Panc1 (cell line): ENCODE measurements at regions not wholly inside any gene's neighbourhood (a gene's known extent, or its start where the extent isn't known, plus 50 kb on each side); places are given as distances from the start of the nearest gene placed in this dataset.
"Not testable (repeated sequence)": the region's sequence is repeated elsewhere in the genome, so short reads cannot be mapped to it uniquely, and the experiment has no call there.

Experiments used
- ATAC-seq: fragments of 200-7000 bp; cut with Tn5 transposase; 2 replicates; pipeline ENCODE4 v1.9.1; 2020; ENCODE audit warnings: mild to moderate bottlenecking, moderate library complexity
- BruUV-seq: library from RNA; stranded (reverse); fragments of 400-500 nt; replicated peaks from 2 replicates; lab custom pipeline; 2021; lab: Mats Ljungman, UMichigan
- CTCF ChIA-PET: fragments of 300-600 bp; sonication (Branson Sonifier 250); formaldehyde crosslinking; loops from one replicate; lab custom pipeline; 2022; ENCODE audit warnings: antibody characterized with exemption; lab: Charles Lee
- POLR2A ChIA-PET: fragments of 300-600 bp; sonication (Branson Sonifier 250); formaldehyde crosslinking; loops from one replicate; lab custom pipeline; 2022; ENCODE audit warnings: antibody characterized with exemption; lab: Charles Lee
- DNase-seq: peaks from one replicate; pipeline ENCODE4 v3.0.0-alpha.2; 2010; ENCODE audit warnings: low read depth, low spot score
- H3K27ac ChIP-seq: 2 replicates; pipeline ENCODE4 v1.5.1; 2011; ENCODE audit warnings: mild to moderate bottlenecking, low read length, inconsistent platforms
- H3K27me3 ChIP-seq: fragments of 200-500 bp; sonication (Bioruptor generic); 2 replicates; pipeline ENCODE4 v1.6.0; 2014; ENCODE audit warnings: low read length, inconsistent platforms; ENCODE audit not compliant: control insufficient read depth, insufficient read depth
- H3K36me3 ChIP-seq: fragments of 200-500 bp; sonication (Bioruptor generic); 2 replicates; pipeline ENCODE4 v1.5.1; 2014; ENCODE audit warnings: inconsistent platforms, mild to moderate bottlenecking, low read length, moderate library complexity; ENCODE audit not compliant: control insufficient read depth, insufficient read depth
- H3K4me1 ChIP-seq: 2 replicates; pipeline ENCODE4 v1.5.1; 2011; ENCODE audit warnings: inconsistent platforms, mild to moderate bottlenecking, low read length, moderate library complexity; ENCODE audit not compliant: control insufficient read depth, insufficient read depth
- H3K4me3 ChIP-seq, 2 experiments: 2 replicates each; pipeline ENCODE4 v1.5.1; 2011 to 2012; ENCODE audit warnings: low read depth in 2 of 2, low read length in 2 of 2, mild to moderate bottlenecking in 2 of 2, inconsistent platforms in 1 of 2, moderate library complexity in 1 of 2
- H3K9me3 ChIP-seq: fragments of 200-500 bp; sonication (Bioruptor generic); 2 replicates; pipeline ENCODE4 v1.5.1; 2014; ENCODE audit warnings: low read depth, mild to moderate bottlenecking, inconsistent platforms, low read length, moderate library complexity; ENCODE audit not compliant: control insufficient read depth, insufficient read depth
- POLR2AphosphoS5 ChIP-seq: IDR thresholded peaks from 2 replicates; pipeline ENCODE4 v1.6.1; 2012; ENCODE audit warnings: mild to moderate bottlenecking, low read depth, low read length, moderate library complexity
- SIN3A ChIP-seq: IDR thresholded peaks from 2 replicates; pipeline ENCODE4 v1.6.1; 2012; ENCODE audit warnings: low read depth, mild to moderate bottlenecking, low read length, moderate library complexity, borderline replicate concordance; ENCODE audit not compliant: insufficient read depth
- TCF7L2 ChIP-seq: IDR thresholded peaks from 2 replicates; pipeline ENCODE4 v1.6.1; 2011; ENCODE audit warnings: mild to moderate bottlenecking, low read depth, low read length, inconsistent platforms
- in situ Hi-C: cut with HindIII; loops from 2 replicates; pipeline ENCODE4 v1.10.0; 2016; ENCODE audit warnings: low sequenced_read_pairs, low pct_unique_long_range_greater_than_20kb
- intact Hi-C: fragments of 100-400 bp; cut with micrococcal nuclease; formaldehyde crosslinking; loops from one replicate; pipeline ENCODE4 v1.10.0; 2022; ENCODE audit not compliant: unreplicated experiment
- TF ChIP-seq, protein P1 (sequence below), 2 experiments: IDR thresholded peaks; 2 replicates each; pipeline ENCODE4 v1.6.1; 2011 to 2012; ENCODE audit warnings: low read depth in 2 of 2, control low read depth in 1 of 2, low read length in 1 of 2, mild to moderate bottlenecking in 1 of 2, moderate library complexity in 1 of 2; ENCODE audit not compliant: insufficient read depth in 1 of 2
- TF ChIP-seq, protein P2 (sequence below): fragments of 450-650 bp; IDR thresholded peaks from 2 replicates; pipeline ENCODE4 v1.5.1; 2017; ENCODE audit warnings: mild to moderate bottlenecking

DNA sequence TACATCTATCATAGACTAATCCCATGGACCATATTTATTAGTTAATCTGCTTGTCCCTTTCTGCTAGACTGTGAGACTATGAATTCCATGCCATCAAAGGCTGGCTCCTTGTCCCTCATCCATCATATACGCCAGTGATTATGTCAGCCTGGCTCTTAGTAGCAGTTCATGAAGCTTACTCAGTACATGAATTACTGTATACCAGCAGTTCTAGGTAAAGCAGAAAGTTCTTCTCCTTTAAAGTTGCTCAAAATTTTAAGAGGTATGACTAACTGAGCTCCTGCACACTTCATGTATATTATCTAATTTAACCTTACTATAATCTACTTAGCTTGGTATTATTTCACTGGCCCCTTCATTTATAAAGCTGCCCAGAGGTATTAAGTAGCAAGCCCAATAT is 190.9 kb upstream of the TBL1XR1 start:
- CTCF ChIA-PET, result no interaction called here
- BruUV-seq, result no TSS peak

DNA sequence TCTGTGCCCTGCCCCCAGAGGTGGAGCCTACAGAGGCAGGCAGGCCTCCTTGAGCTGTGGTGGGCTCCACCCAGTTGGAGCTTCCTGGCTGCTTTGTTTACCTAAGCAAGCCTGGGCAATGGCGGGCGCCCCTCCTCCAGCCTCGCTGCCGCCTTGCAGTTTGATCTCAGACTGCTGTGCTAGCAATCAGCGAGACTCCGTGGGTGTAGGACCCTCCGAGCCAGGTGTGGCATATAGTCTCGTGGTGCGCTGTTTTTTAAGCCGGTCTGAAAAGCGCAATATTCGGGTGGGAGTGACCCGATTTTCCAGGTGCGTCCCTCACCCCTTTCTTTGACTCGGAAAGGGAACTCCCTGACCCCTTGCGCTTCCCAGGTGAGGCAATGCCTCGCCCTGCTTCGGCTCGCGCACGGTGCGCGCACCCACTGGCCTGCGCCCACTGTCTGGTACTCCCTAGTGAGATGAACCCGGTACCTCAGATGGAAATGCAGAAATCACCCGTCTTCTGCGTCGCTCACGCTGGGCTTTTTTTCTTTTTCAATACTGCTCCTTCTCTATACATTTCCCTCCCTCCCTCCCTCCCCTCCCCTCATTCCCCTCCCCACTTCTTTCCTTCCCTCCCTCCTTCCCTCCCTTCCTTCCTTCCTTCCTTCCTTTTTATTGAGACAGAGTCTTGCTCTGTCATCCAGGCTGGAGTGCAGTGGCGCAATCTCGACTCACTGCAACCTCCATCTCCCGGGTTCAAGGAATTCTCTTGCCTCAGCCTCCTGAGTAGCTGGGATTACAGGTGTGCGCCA is 197.1 kb upstream of the TBL1XR1 start:
- H3K27ac ChIP-seq, H3K4me1 ChIP-seq, H3K9me3 ChIP-seq, H3K4me3 ChIP-seq, DNase-seq, BruUV-seq, in situ Hi-C loops, H3K27me3 ChIP-seq, POLR2A ChIA-PET, CTCF ChIA-PET, H3K36me3 ChIP-seq, intact Hi-C loops: not testable (repeated sequence)
- 0 out of 2 replicates have a peak, but pooled peaks have one; percentile 30 for ATAC-seq

More for the DNA sequence above, 190.9 kb upstream of the TBL1XR1 start:
- H3K9me3 ChIP-seq, result no peaks in the 10 kb centered on the region; the same call in 1 of the 2 replicates
- H3K27me3 ChIP-seq, result no peaks in the 10 kb centered on the region
- no peak for DNase-seq
- H3K4me1 ChIP-seq, result no peaks in the 10 kb centered on the region
- intact Hi-C loops, result no loop called here
- H3K4me3 ChIP-seq, result no peak overlapping the region
- POLR2A ChIA-PET, result interaction anchor here (0.7 kb wide), 1 partner anchor 1001 kb away, joined by 5 read pairs; no protein-coding TSS in a partner anchor
- TF ChIP-seq TCF7L2 (no peak), POLR2AphosphoS5 (no peak), SIN3A (no peak)
- TF ChIP-seq, protein P1, sequence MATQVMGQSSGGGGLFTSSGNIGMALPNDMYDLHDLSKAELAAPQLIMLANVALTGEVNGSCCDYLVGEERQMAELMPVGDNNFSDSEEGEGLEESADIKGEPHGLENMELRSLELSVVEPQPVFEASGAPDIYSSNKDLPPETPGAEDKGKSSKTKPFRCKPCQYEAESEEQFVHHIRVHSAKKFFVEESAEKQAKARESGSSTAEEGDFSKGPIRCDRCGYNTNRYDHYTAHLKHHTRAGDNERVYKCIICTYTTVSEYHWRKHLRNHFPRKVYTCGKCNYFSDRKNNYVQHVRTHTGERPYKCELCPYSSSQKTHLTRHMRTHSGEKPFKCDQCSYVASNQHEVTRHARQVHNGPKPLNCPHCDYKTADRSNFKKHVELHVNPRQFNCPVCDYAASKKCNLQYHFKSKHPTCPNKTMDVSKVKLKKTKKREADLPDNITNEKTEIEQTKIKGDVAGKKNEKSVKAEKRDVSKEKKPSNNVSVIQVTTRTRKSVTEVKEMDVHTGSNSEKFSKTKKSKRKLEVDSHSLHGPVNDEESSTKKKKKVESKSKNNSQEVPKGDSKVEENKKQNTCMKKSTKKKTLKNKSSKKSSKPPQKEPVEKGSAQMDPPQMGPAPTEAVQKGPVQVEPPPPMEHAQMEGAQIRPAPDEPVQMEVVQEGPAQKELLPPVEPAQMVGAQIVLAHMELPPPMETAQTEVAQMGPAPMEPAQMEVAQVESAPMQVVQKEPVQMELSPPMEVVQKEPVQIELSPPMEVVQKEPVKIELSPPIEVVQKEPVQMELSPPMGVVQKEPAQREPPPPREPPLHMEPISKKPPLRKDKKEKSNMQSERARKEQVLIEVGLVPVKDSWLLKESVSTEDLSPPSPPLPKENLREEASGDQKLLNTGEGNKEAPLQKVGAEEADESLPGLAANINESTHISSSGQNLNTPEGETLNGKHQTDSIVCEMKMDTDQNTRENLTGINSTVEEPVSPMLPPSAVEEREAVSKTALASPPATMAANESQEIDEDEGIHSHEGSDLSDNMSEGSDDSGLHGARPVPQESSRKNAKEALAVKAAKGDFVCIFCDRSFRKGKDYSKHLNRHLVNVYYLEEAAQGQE (IDR thresholded peaks at IDR 0.05; ENCODE audit: insufficient read depth in 1 of 2, low read depth in 2 of 2, low read length in 1 of 2), result no peak
- TF ChIP-seq, protein P2, sequence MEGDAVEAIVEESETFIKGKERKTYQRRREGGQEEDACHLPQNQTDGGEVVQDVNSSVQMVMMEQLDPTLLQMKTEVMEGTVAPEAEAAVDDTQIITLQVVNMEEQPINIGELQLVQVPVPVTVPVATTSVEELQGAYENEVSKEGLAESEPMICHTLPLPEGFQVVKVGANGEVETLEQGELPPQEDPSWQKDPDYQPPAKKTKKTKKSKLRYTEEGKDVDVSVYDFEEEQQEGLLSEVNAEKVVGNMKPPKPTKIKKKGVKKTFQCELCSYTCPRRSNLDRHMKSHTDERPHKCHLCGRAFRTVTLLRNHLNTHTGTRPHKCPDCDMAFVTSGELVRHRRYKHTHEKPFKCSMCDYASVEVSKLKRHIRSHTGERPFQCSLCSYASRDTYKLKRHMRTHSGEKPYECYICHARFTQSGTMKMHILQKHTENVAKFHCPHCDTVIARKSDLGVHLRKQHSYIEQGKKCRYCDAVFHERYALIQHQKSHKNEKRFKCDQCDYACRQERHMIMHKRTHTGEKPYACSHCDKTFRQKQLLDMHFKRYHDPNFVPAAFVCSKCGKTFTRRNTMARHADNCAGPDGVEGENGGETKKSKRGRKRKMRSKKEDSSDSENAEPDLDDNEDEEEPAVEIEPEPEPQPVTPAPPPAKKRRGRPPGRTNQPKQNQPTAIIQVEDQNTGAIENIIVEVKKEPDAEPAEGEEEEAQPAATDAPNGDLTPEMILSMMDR, result no peak
- in situ Hi-C loops, result no loop called here
- H3K36me3 ChIP-seq, result no peaks in the 10 kb centered on the region
- H3K27ac ChIP-seq, result no peak overlapping the region
- ATAC-seq, result no peak

DNA sequence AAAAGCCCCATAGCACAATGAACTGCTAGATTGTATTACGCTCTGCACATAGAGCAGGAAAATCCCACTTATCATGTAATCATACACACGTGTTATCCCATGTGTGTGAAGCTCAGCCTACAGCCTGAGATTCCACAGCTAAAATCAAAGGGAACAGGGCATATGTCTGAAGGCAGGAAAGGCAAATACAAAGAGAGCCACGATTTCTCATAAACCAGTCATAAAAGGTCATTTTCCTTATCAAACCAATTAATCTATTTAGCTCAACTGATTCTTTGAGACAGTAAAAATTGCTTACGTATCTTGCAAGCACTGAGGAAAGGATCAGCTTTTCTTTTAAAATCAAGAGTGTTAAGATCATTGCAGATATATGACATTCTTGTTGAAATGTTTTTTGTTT is 199.5 kb upstream of the TBL1XR1 start:
- CTCF ChIA-PET, result no interaction called here
- BruUV-seq, result no TSS peak

More for the DNA sequence above, 199.5 kb upstream of the TBL1XR1 start:
- POLR2A ChIA-PET, result interaction anchor here (0.7 kb wide), 1 partner anchor 290 kb away, joined by 3 read pairs; no protein-coding TSS in a partner anchor
- Histone ChIP-seq H3K4me1 (peaks cover 7% of the 10 kb centered on the region; the same call in 1 of the 2 replicates), H3K9me3 (no peaks in the 10 kb centered on the region), H3K27ac (peak overlapping the region; percentile 60), H3K36me3 (no peaks in the 10 kb centered on the region), H3K27me3 (no peaks in the 10 kb centered on the region), H3K4me3 (no peak overlapping the region)
- TF ChIP-seq, protein P1 (IDR thresholded peaks at IDR 0.05; ENCODE audit: insufficient read depth in 1 of 2, low read depth in 2 of 2, low read length in 1 of 2), result no peak
- peak; percentile 77 for TF ChIP-seq TCF7L2
- in situ Hi-C loops (no loop called here), intact Hi-C loops (no loop called here)
- DNase-seq, result no peak
- ATAC-seq, result peak; percentile 56; the same call in 1 of the 2 replicates
